ENCODE measurements at regions not wholly inside any gene's neighbourhood (a gene's known extent, or its start where the extent isn't known, plus 50 kb on each side); places are given as distances from the start of the nearest gene placed in this dataset.

GRCh38 chr13:33649212-33649878 is 168.6 kb upstream of the RFC3 start:
- no peak overlapping the region for H3K4me3 Mint-ChIP-seq
- ChIA-PET POLR2A (no interaction called here), CTCF (no interaction called here)
- ATAC-seq (no peak), DNase-seq (ENCODE audit: low spot score) (no peak)
- H3K36me3 Mint-ChIP-seq, result no peaks in the 10 kb centered on the region
- no peaks in the 10 kb centered on the region for H3K9me3 Mint-ChIP-seq
- TF ChIP-seq ZMAT4 (CRISPR knock-in tag; IDR thresholded peaks at IDR 0.05) (no peak), NR2C2 (CRISPR knock-in tag; IDR thresholded peaks at IDR 0.05) (no peak), SP1 (CRISPR knock-in tag; conservative IDR thresholded peaks at IDR 0.05) (no peak), ATF3 (CRISPR knock-in tag; conservative IDR thresholded peaks at IDR 0.05) (no peak), ZNF671 (CRISPR knock-in tag; IDR thresholded peaks at IDR 0.05) (no peak), OVOL2 (CRISPR knock-in tag; IDR thresholded peaks at IDR 0.05; ENCODE audit: borderline replicate concordance) (no peak), ZNF263 (CRISPR knock-in tag; IDR thresholded peaks at IDR 0.05; ENCODE audit: low read depth) (no peak), ZNF423 (CRISPR knock-in tag; IDR thresholded peaks at IDR 0.05) (no peak), ZNF138 (CRISPR knock-in tag; conservative IDR thresholded peaks at IDR 0.05) (no peak), MAX (CRISPR knock-in tag; IDR thresholded peaks at IDR 0.05) (no peak), ESRRA (CRISPR knock-in tag; IDR thresholded peaks at IDR 0.05; ENCODE audit: borderline replicate concordance) (no peak), MYBL2 (CRISPR knock-in tag; IDR thresholded peaks at IDR 0.05) (no peak), SMAD4 (CRISPR knock-in tag; IDR thresholded peaks at IDR 0.05) (no peak), CBFB (CRISPR knock-in tag; IDR thresholded peaks at IDR 0.05; ENCODE audit: low read depth) (no peak), ZNF512 (CRISPR knock-in tag; IDR thresholded peaks at IDR 0.05; ENCODE audit: borderline replicate concordance) (no peak)
- TF ChIP-seq, protein P1, sequence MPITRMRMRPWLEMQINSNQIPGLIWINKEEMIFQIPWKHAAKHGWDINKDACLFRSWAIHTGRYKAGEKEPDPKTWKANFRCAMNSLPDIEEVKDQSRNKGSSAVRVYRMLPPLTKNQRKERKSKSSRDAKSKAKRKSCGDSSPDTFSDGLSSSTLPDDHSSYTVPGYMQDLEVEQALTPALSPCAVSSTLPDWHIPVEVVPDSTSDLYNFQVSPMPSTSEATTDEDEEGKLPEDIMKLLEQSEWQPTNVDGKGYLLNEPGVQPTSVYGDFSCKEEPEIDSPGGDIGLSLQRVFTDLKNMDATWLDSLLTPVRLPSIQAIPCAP (CRISPR knock-in tag; IDR thresholded peaks at IDR 0.05), result no peak
- no peaks in the 10 kb centered on the region for H3K4me1 Mint-ChIP-seq
- H3K27me3 Mint-ChIP-seq (ENCODE audit: low read depth), result no peaks in the 10 kb centered on the region
- H3K27ac Mint-ChIP-seq, result no peak overlapping the region

- ChIA-PET CTCF (no interaction called here), POLR2A (no interaction called here)
- no peaks in the 10 kb centered on the region for H3K27me3 Mint-ChIP-seq (ENCODE audit: low read depth)
- H3K27ac Mint-ChIP-seq, result no peak overlapping the region
- no peak overlapping the region for H3K4me3 Mint-ChIP-seq
- no peak for DNase-seq (ENCODE audit: low spot score)
- no peak for ATAC-seq
- H3K4me1 Mint-ChIP-seq, result no peaks in the 10 kb centered on the region
- no peaks in the 10 kb centered on the region for H3K9me3 Mint-ChIP-seq
- no peaks in the 10 kb centered on the region for H3K36me3 Mint-ChIP-seq
- no peak for TF ChIP-seq ETV6 (CRISPR knock-in tag; IDR thresholded peaks at IDR 0.05)
- no peak for TF ChIP-seq FOXP1 (CRISPR knock-in tag; IDR thresholded peaks at IDR 0.05; ENCODE audit: borderline replicate concordance)
- TF ChIP-seq TCF7 (CRISPR knock-in tag; IDR thresholded peaks at IDR 0.05; ENCODE audit: low read depth), result no peak
- TF ChIP-seq, protein P2, sequence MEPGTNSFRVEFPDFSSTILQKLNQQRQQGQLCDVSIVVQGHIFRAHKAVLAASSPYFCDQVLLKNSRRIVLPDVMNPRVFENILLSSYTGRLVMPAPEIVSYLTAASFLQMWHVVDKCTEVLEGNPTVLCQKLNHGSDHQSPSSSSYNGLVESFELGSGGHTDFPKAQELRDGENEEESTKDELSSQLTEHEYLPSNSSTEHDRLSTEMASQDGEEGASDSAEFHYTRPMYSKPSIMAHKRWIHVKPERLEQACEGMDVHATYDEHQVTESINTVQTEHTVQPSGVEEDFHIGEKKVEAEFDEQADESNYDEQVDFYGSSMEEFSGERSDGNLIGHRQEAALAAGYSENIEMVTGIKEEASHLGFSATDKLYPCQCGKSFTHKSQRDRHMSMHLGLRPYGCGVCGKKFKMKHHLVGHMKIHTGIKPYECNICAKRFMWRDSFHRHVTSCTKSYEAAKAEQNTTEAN (CRISPR knock-in tag; IDR thresholded peaks at IDR 0.05), result no peak
- no peak for TF ChIP-seq STAT6 (CRISPR knock-in tag; conservative IDR thresholded peaks at IDR 0.05; ENCODE audit: low read depth)
- no peak for TF ChIP-seq GABPB1 (CRISPR knock-in tag; IDR thresholded peaks at IDR 0.05)
- TF ChIP-seq, protein P3, sequence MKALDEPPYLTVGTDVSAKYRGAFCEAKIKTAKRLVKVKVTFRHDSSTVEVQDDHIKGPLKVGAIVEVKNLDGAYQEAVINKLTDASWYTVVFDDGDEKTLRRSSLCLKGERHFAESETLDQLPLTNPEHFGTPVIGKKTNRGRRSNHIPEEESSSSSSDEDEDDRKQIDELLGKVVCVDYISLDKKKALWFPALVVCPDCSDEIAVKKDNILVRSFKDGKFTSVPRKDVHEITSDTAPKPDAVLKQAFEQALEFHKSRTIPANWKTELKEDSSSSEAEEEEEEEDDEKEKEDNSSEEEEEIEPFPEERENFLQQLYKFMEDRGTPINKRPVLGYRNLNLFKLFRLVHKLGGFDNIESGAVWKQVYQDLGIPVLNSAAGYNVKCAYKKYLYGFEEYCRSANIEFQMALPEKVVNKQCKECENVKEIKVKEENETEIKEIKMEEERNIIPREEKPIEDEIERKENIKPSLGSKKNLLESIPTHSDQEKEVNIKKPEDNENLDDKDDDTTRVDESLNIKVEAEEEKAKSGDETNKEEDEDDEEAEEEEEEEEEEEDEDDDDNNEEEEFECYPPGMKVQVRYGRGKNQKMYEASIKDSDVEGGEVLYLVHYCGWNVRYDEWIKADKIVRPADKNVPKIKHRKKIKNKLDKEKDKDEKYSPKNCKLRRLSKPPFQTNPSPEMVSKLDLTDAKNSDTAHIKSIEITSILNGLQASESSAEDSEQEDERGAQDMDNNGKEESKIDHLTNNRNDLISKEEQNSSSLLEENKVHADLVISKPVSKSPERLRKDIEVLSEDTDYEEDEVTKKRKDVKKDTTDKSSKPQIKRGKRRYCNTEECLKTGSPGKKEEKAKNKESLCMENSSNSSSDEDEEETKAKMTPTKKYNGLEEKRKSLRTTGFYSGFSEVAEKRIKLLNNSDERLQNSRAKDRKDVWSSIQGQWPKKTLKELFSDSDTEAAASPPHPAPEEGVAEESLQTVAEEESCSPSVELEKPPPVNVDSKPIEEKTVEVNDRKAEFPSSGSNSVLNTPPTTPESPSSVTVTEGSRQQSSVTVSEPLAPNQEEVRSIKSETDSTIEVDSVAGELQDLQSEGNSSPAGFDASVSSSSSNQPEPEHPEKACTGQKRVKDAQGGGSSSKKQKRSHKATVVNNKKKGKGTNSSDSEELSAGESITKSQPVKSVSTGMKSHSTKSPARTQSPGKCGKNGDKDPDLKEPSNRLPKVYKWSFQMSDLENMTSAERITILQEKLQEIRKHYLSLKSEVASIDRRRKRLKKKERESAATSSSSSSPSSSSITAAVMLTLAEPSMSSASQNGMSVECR (CRISPR knock-in tag; IDR thresholded peaks at IDR 0.05; ENCODE audit: borderline replicate concordance), result no peak
Measured at GRCh38 chr13:33651766-33652165, 166.2 kb upstream of the RFC3 start.
